NCI-H2227 (cell line): ENCODE measurements at regions not wholly inside any gene's neighbourhood (a gene's known extent, or its start where the extent isn't known, plus 50 kb on each side); places are given as distances from the start of the nearest gene placed in this dataset.
A peak's percentile ranks its signal among the peaks of the same experiment; 100 is the strongest.
"Not testable (repeated sequence)": the region's sequence is repeated elsewhere in the genome, so short reads cannot be mapped to it uniquely, and the experiment has no call there.

Experiments used
- DNase-seq: peaks from one replicate; lab custom pipeline; 2025; ENCODE audit not compliant: unreplicated experiment; lab: John Stamatoyannopoulos, UW

- peak; percentile 36 for DNase-seq
These were observed 121.5 kb upstream of the SOD1 start for GRCh38 chr21:31537872-31538576.

GRCh38 chr21:31536138-31536537 is 123.4 kb upstream of the SOD1 start:
- no peak for DNase-seq

GRCh38 chr21:31531967-31532366 is 127.5 kb upstream of the SOD1 start:
- no peak for DNase-seq

- peak; percentile 63 for DNase-seq
These were observed 128.4 kb upstream of the SOD1 start for GRCh38 chr21:31530897-31531705.

- no peak for DNase-seq
These were observed 129.1 kb upstream of the SOD1 start for GRCh38 chr21:31530364-31530763.

GRCh38 chr21:31529406-31529805 is 130.1 kb upstream of the SOD1 start:
- no peak for DNase-seq

GRCh38 chr21:31526040-31526439 is 133.5 kb upstream of the SOD1 start:
- no peak for DNase-seq

GRCh38 chr21:31524140-31524539 is 135.4 kb upstream of the SOD1 start:
- peak; percentile 29 for DNase-seq

GRCh38 chr21:31521515-31521914 is 138.0 kb upstream of the SOD1 start:
- DNase-seq = no peak

GRCh38 chr21:31520561-31521098 is 138.9 kb upstream of the SOD1 start:
- no peak for DNase-seq

- DNase-seq = no peak
These were observed 140.9 kb upstream of the SOD1 start for GRCh38 chr21:31518580-31518979.

- no peak for DNase-seq
These were observed 141.7 kb upstream of the SOD1 start for GRCh38 chr21:31517664-31518414.

GRCh38 chr21:31515253-31515652 is 144.2 kb upstream of the SOD1 start:
- no peak for DNase-seq

GRCh38 chr21:31514598-31514997 is 144.9 kb upstream of the SOD1 start:
- DNase-seq = peak; percentile 31

- not testable (repeated sequence) for DNase-seq
These were observed 146.0 kb upstream of the SOD1 start for GRCh38 chr21:31513541-31513940.

- not testable (repeated sequence) for DNase-seq
These were observed 147.5 kb upstream of the SOD1 start for GRCh38 chr21:31511999-31512398.

- no peak for DNase-seq
These were observed 148.2 kb upstream of the SOD1 start for GRCh38 chr21:31511258-31511657.

GRCh38 chr21:31509194-31510017 is 150.1 kb upstream of the SOD1 start:
- no peak for DNase-seq

- DNase-seq = no peak
These were observed 153.5 kb upstream of the SOD1 start for GRCh38 chr21:31505975-31506374.

- no peak for DNase-seq
These were observed 155.6 kb upstream of the SOD1 start for GRCh38 chr21:31503939-31504338.

GRCh38 chr21:31503467-31503866 is 156.0 kb upstream of the SOD1 start:
- no peak for DNase-seq
